ENCODE measurements at regions not wholly inside any gene's neighbourhood (a gene's known extent, or its start where the extent isn't known, plus 50 kb on each side); places are given as distances from the start of the nearest gene placed in this dataset.

DNA sequence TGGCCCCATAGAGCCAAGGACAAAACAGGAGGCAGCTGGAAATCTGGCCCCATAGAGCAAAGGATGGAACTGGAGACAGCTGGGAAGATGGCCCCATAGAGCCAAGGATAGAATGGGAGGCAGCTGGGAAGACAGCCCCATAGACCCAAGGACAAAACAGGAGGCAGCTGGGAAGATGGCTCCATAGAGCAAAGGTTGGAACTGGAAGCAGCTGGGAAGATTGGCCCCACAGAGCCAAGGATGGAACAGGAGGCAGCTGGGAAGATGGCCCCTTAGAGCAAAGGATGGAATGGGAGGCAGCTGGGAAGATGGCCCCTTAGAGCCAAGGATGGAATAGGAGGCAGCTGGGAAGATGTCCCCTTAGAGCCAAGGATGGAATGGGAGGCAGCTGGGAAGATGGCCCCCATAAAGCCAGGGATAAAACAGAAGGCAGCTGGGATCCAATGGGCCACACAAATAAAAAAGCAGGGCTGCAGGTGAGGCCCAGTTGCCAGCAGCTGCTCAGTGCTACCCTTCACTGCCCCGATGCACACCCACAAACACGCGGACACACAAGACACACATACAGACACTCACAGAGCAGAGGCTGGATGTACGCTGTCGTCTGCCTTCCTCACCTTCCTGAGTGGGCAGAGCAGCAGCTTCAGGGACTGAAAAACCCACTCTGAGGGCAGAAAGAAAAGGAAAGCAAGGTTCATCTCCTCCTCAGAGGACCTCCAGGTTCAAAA lies 505.4 kb upstream of the MYT1L start:
- Histone ChIP-seq H3K9me3 (replicated peaks in 1 of 3) (no peaks in the 10 kb centered on the region), H3K4me3 (no peak overlapping the region), H3K4me1 (replicated peaks in 1 of 2) (no peaks in the 10 kb centered on the region), H3K27ac (no peak overlapping the region), H3K27me3 (no peaks in the 10 kb centered on the region), H3K36me3 (replicated peaks in 1 of 2) (no peaks in the 10 kb centered on the region)
- intact Hi-C loops (cut with DNase I): no loop called here
- TF ChIP-seq, protein P1, sequence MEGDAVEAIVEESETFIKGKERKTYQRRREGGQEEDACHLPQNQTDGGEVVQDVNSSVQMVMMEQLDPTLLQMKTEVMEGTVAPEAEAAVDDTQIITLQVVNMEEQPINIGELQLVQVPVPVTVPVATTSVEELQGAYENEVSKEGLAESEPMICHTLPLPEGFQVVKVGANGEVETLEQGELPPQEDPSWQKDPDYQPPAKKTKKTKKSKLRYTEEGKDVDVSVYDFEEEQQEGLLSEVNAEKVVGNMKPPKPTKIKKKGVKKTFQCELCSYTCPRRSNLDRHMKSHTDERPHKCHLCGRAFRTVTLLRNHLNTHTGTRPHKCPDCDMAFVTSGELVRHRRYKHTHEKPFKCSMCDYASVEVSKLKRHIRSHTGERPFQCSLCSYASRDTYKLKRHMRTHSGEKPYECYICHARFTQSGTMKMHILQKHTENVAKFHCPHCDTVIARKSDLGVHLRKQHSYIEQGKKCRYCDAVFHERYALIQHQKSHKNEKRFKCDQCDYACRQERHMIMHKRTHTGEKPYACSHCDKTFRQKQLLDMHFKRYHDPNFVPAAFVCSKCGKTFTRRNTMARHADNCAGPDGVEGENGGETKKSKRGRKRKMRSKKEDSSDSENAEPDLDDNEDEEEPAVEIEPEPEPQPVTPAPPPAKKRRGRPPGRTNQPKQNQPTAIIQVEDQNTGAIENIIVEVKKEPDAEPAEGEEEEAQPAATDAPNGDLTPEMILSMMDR (IDR thresholded peaks at IDR 0.05): no peak
- TF ChIP-seq POLR2A (IDR thresholded peaks at IDR 0.05): no peak
- no peak for DNase-seq
- WGBS, 4 donors: 64 to 84% (median 73%) methylated on average over 5 of the region's 5 CpGs

DNA sequence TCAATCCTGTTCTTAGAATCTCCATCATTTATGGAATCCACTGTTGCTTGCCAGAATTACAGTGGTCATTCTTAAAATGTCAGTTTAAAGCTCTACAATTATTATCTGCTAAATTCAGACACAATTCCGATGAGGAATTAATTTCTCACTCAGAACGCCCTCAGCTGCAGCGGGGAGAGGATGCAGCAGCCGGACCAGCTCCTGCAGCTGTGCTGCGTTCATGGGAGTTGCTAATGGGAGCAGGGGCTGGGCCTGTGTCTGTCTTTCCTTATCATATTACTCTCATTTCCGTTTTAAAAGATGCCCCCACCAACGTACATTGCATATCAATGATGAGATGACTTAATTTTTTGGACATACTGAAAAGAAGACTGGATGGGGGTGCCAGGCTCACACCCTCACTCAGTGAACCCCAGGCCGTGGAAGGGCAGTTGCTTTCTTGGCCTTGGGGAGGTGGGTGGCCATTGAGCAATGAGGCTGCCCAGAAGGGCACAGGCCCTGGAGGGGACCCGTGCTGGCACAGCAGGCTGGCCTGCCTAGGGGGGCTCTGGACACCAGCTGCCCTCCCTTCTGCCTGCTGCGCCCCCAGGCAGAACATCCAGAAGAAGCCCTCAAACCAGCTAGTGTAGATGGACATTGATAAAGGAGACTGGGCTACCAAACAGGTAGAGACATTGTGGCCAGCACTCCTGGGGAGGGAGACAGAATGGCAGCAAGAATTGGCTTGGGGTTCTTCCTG lies 503.6 kb upstream of the MYT1L start:
- intact Hi-C loops (cut with DNase I): no loop called here
- TF ChIP-seq POLR2A (IDR thresholded peaks at IDR 0.05): no peak
- TF ChIP-seq, protein P1 (IDR thresholded peaks at IDR 0.05): no peak
- WGBS, 4 donors: 71 to 84% (median 76%) methylated on average over 8 to 10 of the region's 10 CpGs

DNA sequence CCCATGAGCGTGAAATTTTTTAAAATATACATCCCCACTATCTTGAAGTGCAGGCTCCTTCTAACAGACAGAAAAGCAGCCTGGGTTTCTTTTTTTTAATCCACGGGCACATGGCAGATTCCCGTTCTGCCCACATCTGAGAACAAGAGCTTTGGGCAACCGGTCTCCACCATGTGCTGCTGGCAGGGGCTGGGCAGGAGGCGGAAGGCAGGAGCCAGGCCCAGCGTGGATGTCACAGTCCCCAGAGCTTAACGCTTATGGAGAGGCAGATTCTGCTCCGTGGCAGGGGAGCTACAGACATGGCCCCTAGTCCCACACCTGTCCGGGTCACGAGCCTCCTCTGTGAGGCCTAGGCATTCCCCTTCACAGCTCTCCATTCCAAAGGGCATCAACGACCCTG lies 503.0 kb upstream of the MYT1L start:
- TF ChIP-seq, protein P1 (IDR thresholded peaks at IDR 0.05): no peak
- TF ChIP-seq POLR2A (IDR thresholded peaks at IDR 0.05): no peak
- Histone ChIP-seq H3K9me3 (replicated peaks in 1 of 3) (no peaks in the 10 kb centered on the region), H3K27ac (no peak overlapping the region), H3K4me3 (no peak overlapping the region), H3K27me3 (no peaks in the 10 kb centered on the region), H3K36me3 (replicated peaks in 1 of 2) (no peaks in the 10 kb centered on the region), H3K4me1 (replicated peaks in 1 of 2) (no peaks in the 10 kb centered on the region)
- peak in 1 of 7 donors; percentile 35 for DNase-seq
- intact Hi-C loops (cut with DNase I): no loop called here
- WGBS, 4 donors: 63 to 84% (median 73%) methylated on average over 9 to 11 of the region's 11 CpGs

More for the DNA sequence above, 503.6 kb upstream of the MYT1L start:
- no peak overlapping the region for H3K4me3 ChIP-seq
- no peaks in the 10 kb centered on the region for H3K27me3 ChIP-seq
- no peaks in the 10 kb centered on the region for H3K36me3 ChIP-seq (replicated peaks in 1 of 2)
- DNase-seq: peak in 1 of 7 donors; percentile 36
- H3K27ac ChIP-seq: no peak overlapping the region
- H3K4me1 ChIP-seq (replicated peaks in 1 of 2): no peaks in the 10 kb centered on the region
- H3K9me3 ChIP-seq (replicated peaks in 1 of 3): no peaks in the 10 kb centered on the region

DNA sequence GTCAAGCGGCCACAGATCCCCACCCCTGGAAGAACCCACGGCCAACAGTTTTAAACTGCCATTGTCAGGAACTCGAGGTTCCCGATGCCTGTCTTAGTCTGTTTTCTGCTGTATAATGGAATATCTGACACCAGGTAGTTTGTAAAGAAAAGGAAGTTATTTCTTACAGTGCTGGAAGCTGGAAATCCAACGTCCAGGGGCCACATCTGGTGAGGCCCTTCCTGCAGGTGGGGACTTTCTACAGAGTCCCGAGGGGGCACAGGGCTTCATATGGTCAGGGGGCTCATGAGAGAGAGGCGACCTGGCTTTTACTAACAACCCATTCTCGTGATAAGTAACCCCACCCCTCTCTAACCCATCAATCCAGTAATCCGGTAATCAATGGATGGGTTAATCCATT lies 501.6 kb upstream of the MYT1L start:
- TF ChIP-seq, protein P1 (IDR thresholded peaks at IDR 0.05): no peak
- no peak for TF ChIP-seq POLR2A (IDR thresholded peaks at IDR 0.05)
- H3K27ac ChIP-seq: no peak overlapping the region

More for the DNA sequence above, 501.6 kb upstream of the MYT1L start:
- Histone ChIP-seq H3K4me3 (no peak overlapping the region), H3K9me3 (replicated peaks in 1 of 3) (no peaks in the 10 kb centered on the region), H3K36me3 (replicated peaks in 1 of 2) (no peaks in the 10 kb centered on the region), H3K27me3 (no peaks in the 10 kb centered on the region), H3K4me1 (replicated peaks in 1 of 2) (no peaks in the 10 kb centered on the region)
- 71 to 90% (median 86%) methylated on average over 9 of the region's 9 CpGs for WGBS, 4 donors
- intact Hi-C loops (cut with DNase I): no loop called here
- no peak for DNase-seq
